Lung (tissue), 11 donors: ENCODE measurements at regions not wholly inside any gene's neighbourhood (a gene's known extent, or its start where the extent isn't known, plus 50 kb on each side); places are given as distances from the start of the nearest gene placed in this dataset.

Experiments used
- ATAC-seq: fragments of 200-7000 bp; cut with Tn5 transposase; one replicate; pipeline ENCODE4 v1.9.1; 2020; ENCODE audit warnings: moderate number of reproducible peaks; ENCODE audit not compliant: insufficient read depth, low FRiP score
- DNase-seq, 3 donors: peaks; one replicate each; pipeline ENCODE4 v3.0.0-alpha.2; 2013 to 2017
- H3K27ac ChIP-seq, 2 donors: one replicate each; pipeline ENCODE4 v1.5.1; 2013; ENCODE audit warnings: mild to moderate bottlenecking in 2 of 2, moderate library complexity in 2 of 2, control low read depth in 1 of 2, inconsistent platforms in 1 of 2, low read depth in 1 of 2, low read length in 1 of 2
- H3K27me3 ChIP-seq, 3 donors: one replicate each; pipeline ENCODE4 v1.5.1; 2013; ENCODE audit warnings: low read length in 2 of 3; ENCODE audit not compliant: control insufficient read depth in 3 of 3, insufficient read depth in 3 of 3
- H3K36me3 ChIP-seq, 4 donors: one replicate each; pipeline ENCODE4 v1.5.1; 2013; ENCODE audit warnings: low read length in 4 of 4, mild to moderate bottlenecking in 1 of 4, moderate library complexity in 1 of 4; ENCODE audit not compliant: control insufficient read depth in 4 of 4, insufficient read depth in 4 of 4
- H3K4me1 ChIP-seq, 5 donors: one replicate each; pipeline ENCODE4 v1.5.1; 2013; ENCODE audit warnings: low read length in 5 of 5, mild to moderate bottlenecking in 2 of 5, moderate library complexity in 1 of 5; ENCODE audit not compliant: control insufficient read depth in 5 of 5, insufficient read depth in 5 of 5
- H3K4me3 ChIP-seq: one replicate; pipeline ENCODE4 v1.5.1; 2013; ENCODE audit warnings: mild to moderate bottlenecking, control low read depth, moderate library complexity
- H3K9ac ChIP-seq, 2 donors: one replicate each; pipeline ENCODE4 v1.5.1; 2013; ENCODE audit warnings: low read length in 2 of 2, control low read depth in 1 of 2; ENCODE audit not compliant: insufficient read depth in 1 of 2
- H3K9me3 ChIP-seq, 4 donors: one replicate each; pipeline ENCODE4 v1.5.1; 2013; ENCODE audit warnings: low read length in 3 of 4, mild to moderate bottlenecking in 1 of 4, moderate library complexity in 1 of 4; ENCODE audit not compliant: control insufficient read depth in 4 of 4, insufficient read depth in 3 of 4
- WGBS, 2 donors: extraction: QIAGEN DNeasy Blood & Tissue Kit; methylation state at CpG; one replicate each; pipeline ENCODE4 v1.1.7; 2013; 5-methylcytosine and 5-hydroxymethylcytosine counted together
- TF ChIP-seq, protein P1 (sequence below): IDR thresholded peaks from 2 replicates; pipeline ENCODE4 v1.5.1; 2012; ENCODE audit warnings: mild to moderate bottlenecking; ENCODE audit errors: control extremely low read depth, extremely low read depth
- donor health status: control.
- donor health status: control.
- donor health status: Bipolar disorder and iron deficiency.
- donor health status: healthy.
- donor health status: DM: yes; HTN: yes; CAD: no.

GRCh38 chr4:128603081-128603480, 206.4 kb upstream of the JADE1 start:
- Histone ChIP-seq H3K4me3 (no peak overlapping the region), H3K9ac (no peak overlapping the region), H3K27ac (no peak overlapping the region), H3K9me3 (no peaks in the 10 kb centered on the region), H3K4me1 (peaks cover 0 to 24% (median 13%) of the 10 kb centered on the region in 5 donors), H3K36me3 (no peaks in the 10 kb centered on the region), H3K27me3 (no peaks in the 10 kb centered on the region)
- DNase-seq: no peak
- no peak for ATAC-seq
- TF ChIP-seq, protein P1, sequence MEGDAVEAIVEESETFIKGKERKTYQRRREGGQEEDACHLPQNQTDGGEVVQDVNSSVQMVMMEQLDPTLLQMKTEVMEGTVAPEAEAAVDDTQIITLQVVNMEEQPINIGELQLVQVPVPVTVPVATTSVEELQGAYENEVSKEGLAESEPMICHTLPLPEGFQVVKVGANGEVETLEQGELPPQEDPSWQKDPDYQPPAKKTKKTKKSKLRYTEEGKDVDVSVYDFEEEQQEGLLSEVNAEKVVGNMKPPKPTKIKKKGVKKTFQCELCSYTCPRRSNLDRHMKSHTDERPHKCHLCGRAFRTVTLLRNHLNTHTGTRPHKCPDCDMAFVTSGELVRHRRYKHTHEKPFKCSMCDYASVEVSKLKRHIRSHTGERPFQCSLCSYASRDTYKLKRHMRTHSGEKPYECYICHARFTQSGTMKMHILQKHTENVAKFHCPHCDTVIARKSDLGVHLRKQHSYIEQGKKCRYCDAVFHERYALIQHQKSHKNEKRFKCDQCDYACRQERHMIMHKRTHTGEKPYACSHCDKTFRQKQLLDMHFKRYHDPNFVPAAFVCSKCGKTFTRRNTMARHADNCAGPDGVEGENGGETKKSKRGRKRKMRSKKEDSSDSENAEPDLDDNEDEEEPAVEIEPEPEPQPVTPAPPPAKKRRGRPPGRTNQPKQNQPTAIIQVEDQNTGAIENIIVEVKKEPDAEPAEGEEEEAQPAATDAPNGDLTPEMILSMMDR: no peak
- 93 to 96% methylated on average over 2 of the region's 2 CpGs for WGBS, 2 donors

DNA sequence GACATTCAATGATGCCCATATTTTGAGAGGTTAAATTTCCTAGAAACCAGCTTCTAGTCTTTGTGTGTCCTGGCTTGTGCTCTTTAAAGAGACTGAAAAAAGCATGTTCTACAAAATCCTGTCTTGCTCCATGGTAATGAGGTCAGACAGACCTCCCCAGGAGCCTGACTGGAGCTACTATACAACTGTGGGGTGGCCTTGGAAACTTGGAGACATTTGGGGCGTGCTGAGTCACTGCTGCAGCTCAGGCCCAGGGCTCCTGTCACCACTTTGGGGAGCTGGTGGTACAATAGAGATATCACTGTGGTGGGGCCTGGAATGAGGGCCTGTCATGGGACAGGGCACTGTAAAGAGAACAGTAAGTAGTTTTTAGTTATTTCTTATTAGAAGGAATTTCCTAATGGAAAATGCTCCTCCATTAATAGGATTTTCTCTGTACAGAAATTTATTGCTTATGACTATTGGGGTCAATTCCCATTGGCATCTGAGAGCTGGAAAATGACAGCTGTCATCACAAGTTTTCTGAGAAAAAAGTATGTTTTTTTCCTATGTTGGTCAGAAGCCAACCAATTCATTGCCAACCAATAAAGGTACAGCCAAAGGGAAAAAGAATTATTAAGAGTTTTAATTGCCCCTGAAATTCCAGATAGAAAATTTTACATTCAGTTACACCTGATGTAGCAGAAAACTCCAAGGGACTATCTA, 207.4 kb upstream of the JADE1 start:
- Histone ChIP-seq H3K9ac (no peak overlapping the region), H3K9me3 (no peaks in the 10 kb centered on the region), H3K36me3 (no peaks in the 10 kb centered on the region), H3K4me3 (no peak overlapping the region), H3K4me1 (peaks cover 0 to 24% (median 13%) of the 10 kb centered on the region in 5 donors), H3K27me3 (no peaks in the 10 kb centered on the region), H3K27ac (no peak overlapping the region)
- TF ChIP-seq, protein P1: no peak
- no peak for ATAC-seq
- no peak for DNase-seq
- 88 to 92% methylated on average over 1 of the region's 1 CpG for WGBS, 2 donors

DNA sequence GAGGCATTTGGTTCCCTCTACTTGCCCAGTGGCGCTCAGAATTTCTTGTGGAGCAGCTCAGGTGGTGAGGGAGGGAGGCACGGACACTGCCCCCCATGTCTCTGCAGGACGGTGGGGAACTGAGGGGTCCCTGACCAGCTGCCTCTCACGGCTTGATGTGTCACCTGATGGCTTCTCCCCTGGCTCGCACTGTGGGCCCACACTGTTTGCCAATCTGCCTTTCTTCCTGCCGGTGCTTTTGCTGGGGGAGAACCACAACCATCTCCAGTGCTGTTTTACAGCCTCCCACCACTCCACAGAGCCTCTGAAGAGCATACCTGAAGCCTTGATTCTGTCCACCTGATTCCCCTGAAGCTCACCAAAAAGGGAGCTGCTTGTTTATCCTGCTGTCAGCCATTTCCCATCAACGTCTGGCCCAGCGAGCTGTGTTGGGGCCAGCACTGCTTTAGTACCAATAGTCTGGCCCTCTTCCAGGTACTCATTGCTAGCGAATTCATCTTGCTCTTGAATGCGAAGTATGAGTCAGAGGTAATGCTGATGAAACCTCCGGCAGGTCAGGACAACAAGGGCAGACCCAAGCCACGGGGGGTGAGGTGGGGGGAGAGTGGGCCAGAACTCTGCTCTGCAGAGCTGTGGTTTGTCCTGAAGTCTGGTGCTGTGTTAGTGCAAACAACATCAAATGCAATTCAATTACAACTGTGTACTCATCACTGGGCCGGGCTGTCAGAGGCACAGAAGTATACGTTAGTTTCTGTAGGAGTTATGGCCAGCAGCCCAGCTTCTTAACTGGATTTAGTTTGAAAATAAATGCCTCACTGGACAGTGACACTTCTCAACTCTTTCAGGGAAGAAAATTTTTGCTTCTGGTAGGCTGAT, 208.3 kb upstream of the JADE1 start:
- H3K4me1 ChIP-seq: peaks cover 0 to 24% (median 13%) of the 10 kb centered on the region in 5 donors
- DNase-seq (peak; percentile 35 to 74 (median 58)), ATAC-seq (peak; percentile 89)
- H3K36me3 ChIP-seq: no peaks in the 10 kb centered on the region
- H3K4me3 ChIP-seq: no peak overlapping the region
- no peaks in the 10 kb centered on the region for H3K9me3 ChIP-seq
- no peak overlapping the region for H3K9ac ChIP-seq
- WGBS, 2 donors: 54 to 77% methylated on average over 14 of the region's 14 CpGs
- no peaks in the 10 kb centered on the region for H3K27me3 ChIP-seq
- peak overlapping the region; percentile 43 to 68 for H3K27ac ChIP-seq
- TF ChIP-seq, protein P1: no peak
